ENCODE measurements at regions not wholly inside any gene's neighbourhood (a gene's known extent, or its start where the extent isn't known, plus 50 kb on each side); places are given as distances from the start of the nearest gene placed in this dataset.

GRCh38 chrX:34734383-34734782, 77.3 kb upstream of the TMEM47 start:
- TF ChIP-seq CTCF (IDR thresholded peaks at IDR 0.05) (no peak), EP300 (IDR thresholded peaks at IDR 0.05) (no peak), POLR2AphosphoS5 (IDR thresholded peaks at IDR 0.05) (no peak)
